Prostate gland (tissue), 2 donors: ENCODE measurements at regions not wholly inside any gene's neighbourhood (a gene's known extent, or its start where the extent isn't known, plus 50 kb on each side); places are given as distances from the start of the nearest gene placed in this dataset.

Source experiments
- CTCF ChIP-seq, 4 experiments: fragments of 200-600 bp in 2 of 4; fragments of 450-650 bp in 2 of 4; sonication (generic) in 2 of 4; IDR thresholded peaks; 1 replicate in 3 of 4; 2 replicates in 1 of 4; pipeline ENCODE4 v1.5.1; 2016 to 2019; ENCODE audit warnings: antibody characterized with exemption in 4 of 4, mild to moderate bottlenecking in 2 of 4, moderate library complexity in 2 of 4
- POLR2A ChIP-seq: fragments of 450-650 bp; IDR thresholded peaks from one replicate; pipeline ENCODE4 v1.6.1; 2016; ENCODE audit warnings: antibody characterized with exemption, mild to moderate bottlenecking
- POLR2AphosphoS5 ChIP-seq: sonication (generic); formaldehyde crosslinking; IDR thresholded peaks from one replicate; pipeline ENCODE4 v1.6.1; 2017; ENCODE audit warnings: antibody characterized with exemption

DNA sequence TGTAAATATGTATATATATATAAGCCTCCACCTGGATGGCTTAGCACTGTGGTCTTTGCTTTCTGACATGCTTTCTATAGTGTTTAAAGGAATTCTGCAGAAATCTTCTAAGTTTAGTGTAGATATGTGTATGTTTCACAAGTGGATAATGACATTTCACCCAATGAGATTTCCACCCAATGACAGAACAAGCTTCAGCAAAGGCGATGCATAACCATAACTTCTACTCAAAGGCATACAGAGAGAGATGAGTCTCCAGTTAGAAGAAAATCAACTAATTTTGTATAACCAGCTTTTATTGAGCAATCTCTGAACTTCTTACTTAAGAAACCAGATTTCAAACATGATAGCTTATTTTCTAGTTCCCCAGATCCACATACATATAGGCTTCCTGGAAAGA lies 134.0 kb downstream of the DYRK2 start:
- no peak for TF ChIP-seq CTCF (IDR thresholded peaks at IDR 0.05)
- no peak for TF ChIP-seq POLR2A
- TF ChIP-seq POLR2AphosphoS5 = no peak
